ENCODE measurements at regions not wholly inside any gene's neighbourhood (a gene's known extent, or its start where the extent isn't known, plus 50 kb on each side); places are given as distances from the start of the nearest gene placed in this dataset.

DNA sequence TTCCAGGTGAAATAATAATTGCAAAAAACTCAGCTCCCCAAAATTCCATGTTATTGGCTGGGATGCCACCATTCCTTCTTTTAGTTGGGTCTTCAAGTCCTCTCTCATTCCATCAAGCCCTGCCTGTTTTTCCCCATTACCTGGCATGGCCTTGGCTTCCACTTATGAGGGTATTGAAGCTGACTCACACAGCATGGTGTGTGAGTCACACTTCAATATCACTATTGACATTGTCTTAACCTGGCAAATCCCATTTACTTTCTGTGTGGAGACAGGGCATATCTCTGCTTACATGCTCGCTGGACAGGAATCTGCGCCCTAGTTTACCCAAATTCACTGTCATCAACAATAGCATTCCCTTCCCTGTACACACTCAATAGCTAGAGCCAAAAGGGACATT, 1806.8 kb downstream of the BRINP3 start (continued):
- no peak for TF ChIP-seq ATF3 (IDR thresholded peaks at IDR 0.05)
- no peak for TF ChIP-seq MAX (IDR thresholded peaks at IDR 0.05)
- TF ChIP-seq SP1 (IDR thresholded peaks at IDR 0.05): no peak
- no peak for TF ChIP-seq GABPA (IDR thresholded peaks at IDR 0.05 in 1 of 2, conservative IDR thresholded peaks at IDR 0.05 in 1 of 2)
- TF ChIP-seq RAD21 (IDR thresholded peaks at IDR 0.05): no peak
- TF ChIP-seq JUND (IDR thresholded peaks at IDR 0.05): no peak
- TF ChIP-seq HNF4G (IDR thresholded peaks at IDR 0.05): no peak

GRCh38 chr1:188672153-188672552, 1805.5 kb downstream of the BRINP3 start:
- TF ChIP-seq RXRA (IDR thresholded peaks at IDR 0.05) (no peak), TAF1 (conservative IDR thresholded peaks at IDR 0.05) (no peak), NR2F2 (IDR thresholded peaks at IDR 0.05) (no peak), HNF4G (IDR thresholded peaks at IDR 0.05) (no peak), FOXA1 (IDR thresholded peaks at IDR 0.05) (no peak), EGR1 (IDR thresholded peaks at IDR 0.05; ENCODE audit: low read depth in 2 of 2) (no peak), RAD21 (IDR thresholded peaks at IDR 0.05) (no peak), FOXA2 (IDR thresholded peaks at IDR 0.05) (no peak), JUND (IDR thresholded peaks at IDR 0.05) (no peak)
- TF ChIP-seq, protein P1, sequence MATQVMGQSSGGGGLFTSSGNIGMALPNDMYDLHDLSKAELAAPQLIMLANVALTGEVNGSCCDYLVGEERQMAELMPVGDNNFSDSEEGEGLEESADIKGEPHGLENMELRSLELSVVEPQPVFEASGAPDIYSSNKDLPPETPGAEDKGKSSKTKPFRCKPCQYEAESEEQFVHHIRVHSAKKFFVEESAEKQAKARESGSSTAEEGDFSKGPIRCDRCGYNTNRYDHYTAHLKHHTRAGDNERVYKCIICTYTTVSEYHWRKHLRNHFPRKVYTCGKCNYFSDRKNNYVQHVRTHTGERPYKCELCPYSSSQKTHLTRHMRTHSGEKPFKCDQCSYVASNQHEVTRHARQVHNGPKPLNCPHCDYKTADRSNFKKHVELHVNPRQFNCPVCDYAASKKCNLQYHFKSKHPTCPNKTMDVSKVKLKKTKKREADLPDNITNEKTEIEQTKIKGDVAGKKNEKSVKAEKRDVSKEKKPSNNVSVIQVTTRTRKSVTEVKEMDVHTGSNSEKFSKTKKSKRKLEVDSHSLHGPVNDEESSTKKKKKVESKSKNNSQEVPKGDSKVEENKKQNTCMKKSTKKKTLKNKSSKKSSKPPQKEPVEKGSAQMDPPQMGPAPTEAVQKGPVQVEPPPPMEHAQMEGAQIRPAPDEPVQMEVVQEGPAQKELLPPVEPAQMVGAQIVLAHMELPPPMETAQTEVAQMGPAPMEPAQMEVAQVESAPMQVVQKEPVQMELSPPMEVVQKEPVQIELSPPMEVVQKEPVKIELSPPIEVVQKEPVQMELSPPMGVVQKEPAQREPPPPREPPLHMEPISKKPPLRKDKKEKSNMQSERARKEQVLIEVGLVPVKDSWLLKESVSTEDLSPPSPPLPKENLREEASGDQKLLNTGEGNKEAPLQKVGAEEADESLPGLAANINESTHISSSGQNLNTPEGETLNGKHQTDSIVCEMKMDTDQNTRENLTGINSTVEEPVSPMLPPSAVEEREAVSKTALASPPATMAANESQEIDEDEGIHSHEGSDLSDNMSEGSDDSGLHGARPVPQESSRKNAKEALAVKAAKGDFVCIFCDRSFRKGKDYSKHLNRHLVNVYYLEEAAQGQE (IDR thresholded peaks at IDR 0.05): no peak
- H3K27ac ChIP-seq (ENCODE audit: low read depth in 1 of 2, low read length in 2 of 2): no peak overlapping the region
- no peaks in the 10 kb centered on the region for H3K9me3 ChIP-seq (ENCODE audit: control insufficient read depth in 4 of 4, low read length in 3 of 4)
- DNase-seq (ENCODE audit: low spot score): no peak
- H3K9ac ChIP-seq (ENCODE audit: low read depth in 1 of 2, low read length in 2 of 2): no peak overlapping the region
- H3K4me3 ChIP-seq (ENCODE audit: low read depth in 1 of 3, low read length in 3 of 3): no peak overlapping the region
- H3K4me1 ChIP-seq (ENCODE audit: control insufficient read depth in 4 of 4, insufficient read depth in 4 of 4, low read length in 3 of 4): no peaks in the 10 kb centered on the region
- H3K36me3 ChIP-seq (ENCODE audit: control insufficient read depth in 4 of 4, insufficient read depth in 3 of 4, low read depth in 1 of 4, low read length in 3 of 4): no peaks in the 10 kb centered on the region
- no peaks in the 10 kb centered on the region for H3K27me3 ChIP-seq (ENCODE audit: control insufficient read depth in 4 of 4, insufficient read depth in 4 of 4, low read length in 3 of 4)

DNA sequence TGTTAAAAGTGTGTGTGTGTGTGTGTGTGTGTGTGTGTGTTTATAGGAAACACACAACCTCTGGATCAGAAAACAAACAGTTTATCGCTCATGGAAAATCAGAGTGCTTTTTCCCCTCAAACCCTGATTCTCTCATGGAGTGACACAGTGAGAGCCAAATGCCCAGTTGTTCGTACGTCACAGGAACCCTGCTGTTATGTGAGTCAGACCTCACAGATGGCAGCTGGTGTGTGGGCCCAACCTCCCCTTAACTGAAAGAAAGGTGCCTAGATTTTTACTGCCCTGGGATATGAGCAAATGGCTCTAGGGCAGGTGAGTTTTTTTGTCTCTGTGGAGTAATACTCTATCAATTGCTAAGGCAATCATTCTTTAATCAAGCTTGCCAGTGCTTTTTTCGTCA, 1788.1 kb downstream of the BRINP3 start:
- WGBS: 66% methylated on average over 4 of the region's 4 CpGs
- no peaks in the 10 kb centered on the region for H3K27me3 ChIP-seq (ENCODE audit: control insufficient read depth in 4 of 4, insufficient read depth in 4 of 4, low read length in 3 of 4)
- H3K4me1 ChIP-seq (ENCODE audit: control insufficient read depth in 4 of 4, insufficient read depth in 4 of 4, low read length in 3 of 4): no peaks in the 10 kb centered on the region
- H3K4me3 ChIP-seq (ENCODE audit: low read depth in 1 of 3, low read length in 3 of 3): no peak overlapping the region
- no peak for TF ChIP-seq FOXA2 (IDR thresholded peaks at IDR 0.05)
- TF ChIP-seq SP1 (IDR thresholded peaks at IDR 0.05): no peak
- TF ChIP-seq NR2F2 (IDR thresholded peaks at IDR 0.05): no peak
- TF ChIP-seq HNF4A (conservative IDR thresholded peaks at IDR 0.05): no peak
- no peak for TF ChIP-seq GABPA (IDR thresholded peaks at IDR 0.05 in 1 of 2, conservative IDR thresholded peaks at IDR 0.05 in 1 of 2)
- no peak for TF ChIP-seq RXRA (IDR thresholded peaks at IDR 0.05)
- TF ChIP-seq EGR1 (IDR thresholded peaks at IDR 0.05; ENCODE audit: low read depth in 2 of 2): no peak
- TF ChIP-seq, protein P1 (IDR thresholded peaks at IDR 0.05): no peak
- no peak for TF ChIP-seq MAX (IDR thresholded peaks at IDR 0.05)
- no peak for TF ChIP-seq ATF3 (IDR thresholded peaks at IDR 0.05)
- no peak for TF ChIP-seq FOXA1 (IDR thresholded peaks at IDR 0.05)
- no peak for TF ChIP-seq RAD21 (IDR thresholded peaks at IDR 0.05)
- no peak for TF ChIP-seq YY1 (IDR thresholded peaks at IDR 0.05)
- DNase-seq (ENCODE audit: low spot score): no peak
- H3K27ac ChIP-seq (ENCODE audit: low read depth in 1 of 2, low read length in 2 of 2): no peak overlapping the region
- H3K9me3 ChIP-seq (ENCODE audit: control insufficient read depth in 4 of 4, low read length in 3 of 4): no peaks in the 10 kb centered on the region
- no peak overlapping the region for H3K9ac ChIP-seq (ENCODE audit: low read depth in 1 of 2, low read length in 2 of 2)
- no peaks in the 10 kb centered on the region for H3K36me3 ChIP-seq (ENCODE audit: control insufficient read depth in 4 of 4, insufficient read depth in 3 of 4, low read depth in 1 of 4, low read length in 3 of 4)

Measured in liver (tissue), 7 donors.